Chondrocyte (in vitro differentiated cells): ENCODE measurements at regions not wholly inside any gene's neighbourhood (a gene's known extent, or its start where the extent isn't known, plus 50 kb on each side); places are given as distances from the start of the nearest gene placed in this dataset.

Experiments used
- DNase-seq: peaks from one replicate; pipeline ENCODE4 v3.0.0; 2021; ENCODE audit warnings: mixed read lengths, low spot score
- H3K27ac Mint-ChIP-seq: one replicate; pipeline ENCODE4 v1.8.0; 2021; ENCODE audit warnings: mild to moderate bottlenecking, moderate library complexity, mixed read lengths; ENCODE audit not compliant: unreplicated experiment
- H3K27me3 Mint-ChIP-seq: 2 replicates; pipeline ENCODE4 v1.8.0; 2021; ENCODE audit warnings: low read depth, mixed read lengths
- H3K36me3 Mint-ChIP-seq: 2 replicates; pipeline ENCODE4 v1.8.0; 2021; ENCODE audit warnings: low read depth, mixed read lengths
- H3K4me1 Mint-ChIP-seq: 2 replicates; pipeline ENCODE4 v1.8.0; 2021; ENCODE audit warnings: low read depth, mild to moderate bottlenecking, mixed read lengths
- H3K4me3 Mint-ChIP-seq: one replicate; pipeline ENCODE4 v1.8.0; 2021; ENCODE audit warnings: mild to moderate bottlenecking, moderate library complexity, mixed read lengths; ENCODE audit not compliant: unreplicated experiment
- H3K9me3 Mint-ChIP-seq: 2 replicates; pipeline ENCODE4 v1.8.0; 2021; ENCODE audit warnings: low read depth, mixed read lengths
- TF ChIP-seq, protein P1 (sequence below): fragments of 200-600 bp; sonication (generic); IDR thresholded peaks from 2 replicates; pipeline ENCODE4 v1.5.0; 2021; ENCODE audit warnings: antibody characterized with exemption, mild to moderate bottlenecking, moderate library complexity

DNA sequence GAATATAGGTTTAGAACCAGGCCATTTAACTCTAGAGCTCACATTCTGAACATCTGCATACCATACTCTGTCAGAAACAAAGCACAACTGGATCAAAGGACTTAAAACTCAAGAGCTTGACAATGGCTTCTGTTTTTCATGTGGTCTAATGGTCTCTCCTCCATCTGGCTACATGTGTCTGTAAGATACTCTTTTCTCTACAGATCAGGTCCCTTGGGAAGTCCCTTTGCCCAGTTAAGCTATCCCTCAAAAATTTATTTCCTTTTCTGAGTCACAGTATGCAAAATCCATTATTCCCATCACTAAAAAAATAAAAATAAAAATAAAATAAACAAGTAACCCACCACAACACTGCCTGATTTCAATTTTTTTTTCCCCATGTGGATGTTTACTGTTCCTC, 357.0 kb upstream of the PRMT6 start:
- TF ChIP-seq, protein P1, sequence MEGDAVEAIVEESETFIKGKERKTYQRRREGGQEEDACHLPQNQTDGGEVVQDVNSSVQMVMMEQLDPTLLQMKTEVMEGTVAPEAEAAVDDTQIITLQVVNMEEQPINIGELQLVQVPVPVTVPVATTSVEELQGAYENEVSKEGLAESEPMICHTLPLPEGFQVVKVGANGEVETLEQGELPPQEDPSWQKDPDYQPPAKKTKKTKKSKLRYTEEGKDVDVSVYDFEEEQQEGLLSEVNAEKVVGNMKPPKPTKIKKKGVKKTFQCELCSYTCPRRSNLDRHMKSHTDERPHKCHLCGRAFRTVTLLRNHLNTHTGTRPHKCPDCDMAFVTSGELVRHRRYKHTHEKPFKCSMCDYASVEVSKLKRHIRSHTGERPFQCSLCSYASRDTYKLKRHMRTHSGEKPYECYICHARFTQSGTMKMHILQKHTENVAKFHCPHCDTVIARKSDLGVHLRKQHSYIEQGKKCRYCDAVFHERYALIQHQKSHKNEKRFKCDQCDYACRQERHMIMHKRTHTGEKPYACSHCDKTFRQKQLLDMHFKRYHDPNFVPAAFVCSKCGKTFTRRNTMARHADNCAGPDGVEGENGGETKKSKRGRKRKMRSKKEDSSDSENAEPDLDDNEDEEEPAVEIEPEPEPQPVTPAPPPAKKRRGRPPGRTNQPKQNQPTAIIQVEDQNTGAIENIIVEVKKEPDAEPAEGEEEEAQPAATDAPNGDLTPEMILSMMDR: no peak
- no peaks in the 10 kb centered on the region for H3K4me1 Mint-ChIP-seq
- H3K9me3 Mint-ChIP-seq: peaks cover 15% of the 10 kb centered on the region
- no peak for DNase-seq
- no peaks in the 10 kb centered on the region for H3K27me3 Mint-ChIP-seq
- H3K36me3 Mint-ChIP-seq: no peaks in the 10 kb centered on the region
- H3K27ac Mint-ChIP-seq: no peak overlapping the region
- no peak overlapping the region for H3K4me3 Mint-ChIP-seq

DNA sequence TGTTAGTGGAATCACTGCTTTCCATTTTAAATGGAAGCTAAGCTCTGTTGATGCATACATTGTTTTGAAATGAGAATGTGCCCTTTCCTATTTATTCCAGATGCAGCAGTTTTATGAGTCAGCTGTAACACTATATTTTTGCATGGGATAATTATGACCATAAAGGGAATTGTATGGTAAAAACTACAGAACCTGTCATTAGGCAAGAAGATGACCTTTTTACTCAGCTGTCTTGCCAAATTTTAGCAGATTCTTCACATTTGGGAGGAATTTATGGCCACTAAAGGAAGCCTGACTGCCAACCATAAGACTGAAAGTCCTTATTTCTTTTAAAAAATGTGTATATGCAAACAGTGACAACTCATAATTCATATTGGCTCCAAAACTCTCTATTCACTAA, 356.3 kb upstream of the PRMT6 start:
- no peaks in the 10 kb centered on the region for H3K4me1 Mint-ChIP-seq
- TF ChIP-seq, protein P1: no peak
- DNase-seq: no peak
- no peak overlapping the region for H3K27ac Mint-ChIP-seq
- H3K4me3 Mint-ChIP-seq: no peak overlapping the region
- H3K9me3 Mint-ChIP-seq: peaks cover 15% of the 10 kb centered on the region
- no peaks in the 10 kb centered on the region for H3K36me3 Mint-ChIP-seq
- H3K27me3 Mint-ChIP-seq: no peaks in the 10 kb centered on the region

DNA sequence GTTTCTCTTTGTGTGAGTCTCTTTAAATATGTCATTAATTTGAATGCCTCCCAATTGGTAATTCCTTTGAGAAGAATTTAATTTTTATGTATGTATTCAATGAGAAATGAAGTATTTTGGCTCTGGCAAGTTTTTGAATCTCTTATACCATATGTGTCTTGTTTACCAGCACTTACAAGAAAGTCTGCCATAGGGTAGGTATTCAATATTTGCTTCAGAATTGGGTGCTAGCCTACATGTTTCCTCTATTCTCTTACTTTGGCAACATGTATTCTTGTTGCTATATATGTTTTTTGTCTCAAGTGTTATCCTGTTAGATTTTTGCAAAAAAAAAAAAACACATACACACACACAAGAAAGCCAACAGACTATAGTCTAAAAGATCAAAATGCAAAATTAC, 350.5 kb upstream of the PRMT6 start:
- peaks cover 19% of the 10 kb centered on the region for H3K9me3 Mint-ChIP-seq
- H3K4me3 Mint-ChIP-seq: no peak overlapping the region
- H3K4me1 Mint-ChIP-seq: no peaks in the 10 kb centered on the region
- no peaks in the 10 kb centered on the region for H3K27me3 Mint-ChIP-seq
- no peaks in the 10 kb centered on the region for H3K36me3 Mint-ChIP-seq
- H3K27ac Mint-ChIP-seq: no peak overlapping the region
- TF ChIP-seq, protein P1: no peak
- no peak for DNase-seq

DNA sequence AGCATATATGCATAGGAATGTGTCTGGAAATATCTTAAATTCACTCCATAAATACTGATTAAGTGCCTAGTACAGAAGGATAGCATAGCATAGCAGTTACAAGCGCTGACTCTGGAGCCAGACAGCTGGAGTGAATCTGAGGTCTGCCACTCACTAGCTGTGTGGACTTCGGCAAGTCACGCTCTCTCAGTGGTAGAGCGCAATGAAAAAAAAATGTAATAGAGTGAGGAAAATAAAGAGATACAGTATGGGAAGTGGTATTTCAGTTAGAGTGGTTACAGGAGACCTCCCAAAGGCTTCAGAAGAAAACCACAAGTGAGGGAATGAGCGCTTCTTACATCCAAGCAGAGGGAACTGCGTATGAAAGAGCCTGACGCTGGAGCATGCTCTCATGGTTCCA, 338.9 kb upstream of the PRMT6 start:
- Mint-ChIP-seq H3K27me3 (no peaks in the 10 kb centered on the region), H3K9me3 (no peaks in the 10 kb centered on the region), H3K4me3 (no peak overlapping the region), H3K4me1 (no peaks in the 10 kb centered on the region), H3K27ac (no peak overlapping the region), H3K36me3 (no peaks in the 10 kb centered on the region)
- TF ChIP-seq, protein P1: no peak
- no peak for DNase-seq

DNA sequence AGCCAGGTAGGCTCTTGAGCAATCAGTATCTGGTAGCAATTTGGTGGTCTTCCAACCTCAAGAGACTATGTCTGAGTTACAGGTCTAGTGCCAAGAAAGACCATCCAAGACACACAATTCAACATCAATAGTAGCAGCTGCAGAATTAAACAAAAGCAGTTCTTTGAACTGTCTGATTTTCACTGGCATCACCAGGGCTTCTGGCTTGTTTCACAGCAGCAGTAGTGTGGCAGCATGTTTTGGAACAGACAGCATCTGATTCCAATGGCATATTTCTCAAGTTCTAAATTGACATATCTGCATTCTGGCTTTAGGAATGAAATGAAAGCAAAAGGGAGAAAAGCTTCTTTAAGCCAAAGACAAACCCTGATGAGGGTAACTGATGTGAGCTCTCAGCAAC, 334.7 kb upstream of the PRMT6 start:
- no peaks in the 10 kb centered on the region for H3K4me1 Mint-ChIP-seq

More for the DNA sequence above, 334.7 kb upstream of the PRMT6 start:
- TF ChIP-seq, protein P1: no peak
- H3K4me3 Mint-ChIP-seq: no peak overlapping the region
- DNase-seq: no peak
- H3K9me3 Mint-ChIP-seq: peaks cover 12% of the 10 kb centered on the region
- H3K27ac Mint-ChIP-seq: no peak overlapping the region
- no peaks in the 10 kb centered on the region for H3K36me3 Mint-ChIP-seq
- H3K27me3 Mint-ChIP-seq: no peaks in the 10 kb centered on the region
